Thoracic aorta (tissue), 2 donors: ENCODE measurements at regions not wholly inside any gene's neighbourhood (a gene's known extent, or its start where the extent isn't known, plus 50 kb on each side); places are given as distances from the start of the nearest gene placed in this dataset.

ENCODE experiments used
- ATAC-seq: fragments of 150-250 bp; one replicate; pipeline ENCODE4 v1.8.0; 2017; ENCODE audit warnings: low read depth; ENCODE audit not compliant: insufficient number of reproducible peaks, low FRiP score
- DNase-seq: peaks from one replicate; pipeline ENCODE4 v3.0.0-alpha.2; 2020; ENCODE audit warnings: low spot score
- H3K27ac ChIP-seq, 2 donors: fragments of 200-600 bp; sonication (generic); 1 replicate in 1 of 2; 2 replicates in 1 of 2; pipeline ENCODE4 v1.5.1; 2016; ENCODE audit warnings: mild to moderate bottlenecking in 2 of 2, moderate library complexity in 2 of 2
- H3K27me3 ChIP-seq: fragments of 200-600 bp; sonication (generic); replicated peaks from 2 replicates; pipeline ENCODE4 v1.6.0; 2016; ENCODE audit warnings: mild to moderate bottlenecking; ENCODE audit not compliant: insufficient read depth
- H3K36me3 ChIP-seq: fragments of 200-600 bp; sonication (generic); one replicate; pipeline ENCODE4 v1.5.1; 2016
- H3K4me1 ChIP-seq, 2 donors: fragments of 200-600 bp; sonication (generic); 1 replicate in 1 of 2; 2 replicates in 1 of 2; pipeline versions ENCODE4 v1.5.1 to v1.6.0; 2016; ENCODE audit warnings: low read depth in 2 of 2, mild to moderate bottlenecking in 1 of 2; ENCODE audit not compliant: control insufficient read depth in 1 of 2
- H3K4me3 ChIP-seq: fragments of 200-600 bp; sonication (generic); 2 replicates; pipeline ENCODE4 v1.5.1; 2016; ENCODE audit warnings: mild to moderate bottlenecking
- H3K9me3 ChIP-seq: fragments of 200-600 bp; sonication (generic); 2 replicates; pipeline ENCODE4 v1.5.1; 2016
- TF ChIP-seq, protein P1 (sequence below): fragments of 200-600 bp; sonication (generic); IDR thresholded peaks from one replicate; pipeline ENCODE4 v1.5.1; 2019; ENCODE audit warnings: antibody characterized with exemption

- Histone ChIP-seq H3K4me3 (no peak overlapping the region), H3K27ac (peak overlapping the region; percentile 63 to 81), H3K27me3 (no peaks in the 10 kb centered on the region), H3K4me1 (peaks cover 15 to 43% of the 10 kb centered on the region in 2 donors), H3K36me3 (no peaks in the 10 kb centered on the region), H3K9me3 (no peaks in the 10 kb centered on the region)
- no peak for DNase-seq
- TF ChIP-seq, protein P1, sequence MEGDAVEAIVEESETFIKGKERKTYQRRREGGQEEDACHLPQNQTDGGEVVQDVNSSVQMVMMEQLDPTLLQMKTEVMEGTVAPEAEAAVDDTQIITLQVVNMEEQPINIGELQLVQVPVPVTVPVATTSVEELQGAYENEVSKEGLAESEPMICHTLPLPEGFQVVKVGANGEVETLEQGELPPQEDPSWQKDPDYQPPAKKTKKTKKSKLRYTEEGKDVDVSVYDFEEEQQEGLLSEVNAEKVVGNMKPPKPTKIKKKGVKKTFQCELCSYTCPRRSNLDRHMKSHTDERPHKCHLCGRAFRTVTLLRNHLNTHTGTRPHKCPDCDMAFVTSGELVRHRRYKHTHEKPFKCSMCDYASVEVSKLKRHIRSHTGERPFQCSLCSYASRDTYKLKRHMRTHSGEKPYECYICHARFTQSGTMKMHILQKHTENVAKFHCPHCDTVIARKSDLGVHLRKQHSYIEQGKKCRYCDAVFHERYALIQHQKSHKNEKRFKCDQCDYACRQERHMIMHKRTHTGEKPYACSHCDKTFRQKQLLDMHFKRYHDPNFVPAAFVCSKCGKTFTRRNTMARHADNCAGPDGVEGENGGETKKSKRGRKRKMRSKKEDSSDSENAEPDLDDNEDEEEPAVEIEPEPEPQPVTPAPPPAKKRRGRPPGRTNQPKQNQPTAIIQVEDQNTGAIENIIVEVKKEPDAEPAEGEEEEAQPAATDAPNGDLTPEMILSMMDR: no peak
- no peak for ATAC-seq
These were observed 61.3 kb upstream of the HAAO start for GRCh38 chr2:42853549-42854206.

DNA sequence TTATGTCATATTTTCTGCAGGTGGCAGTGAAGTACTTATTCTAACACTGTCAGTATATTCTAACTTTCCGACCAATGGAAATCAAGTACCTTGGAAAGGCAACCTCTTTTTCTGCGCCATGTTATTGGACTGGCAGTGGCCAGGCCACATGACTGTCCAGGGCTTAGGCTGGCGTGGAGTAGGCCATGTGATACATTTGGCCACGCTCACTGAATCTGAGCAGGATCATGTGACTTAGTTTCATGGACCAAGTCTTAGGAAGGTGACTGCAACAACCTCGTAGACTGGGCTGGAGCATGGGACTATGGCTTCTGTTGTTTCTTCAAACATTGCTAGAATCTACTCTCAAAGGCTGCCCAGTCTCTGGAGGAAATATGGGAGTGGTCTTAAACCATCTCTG lies 60.4 kb upstream of the HAAO start:
- TF ChIP-seq, protein P1: no peak
- DNase-seq (no peak), ATAC-seq (no peak)
- peaks cover 24 to 50% of the 10 kb centered on the region in 2 donors for H3K4me1 ChIP-seq
- H3K4me3 ChIP-seq: no peak overlapping the region
- H3K27me3 ChIP-seq: no peaks in the 10 kb centered on the region
- H3K27ac ChIP-seq: no peak overlapping the region
- no peaks in the 10 kb centered on the region for H3K36me3 ChIP-seq
- H3K9me3 ChIP-seq: no peaks in the 10 kb centered on the region

GRCh38 chr2:42851740-42852250 lies 59.4 kb upstream of the HAAO start:
- no peak for ATAC-seq
- Histone ChIP-seq H3K9me3 (no peaks in the 10 kb centered on the region), H3K4me1 (peaks cover 25 to 60% of the 10 kb centered on the region in 2 donors), H3K27me3 (no peaks in the 10 kb centered on the region), H3K36me3 (no peaks in the 10 kb centered on the region), H3K4me3 (no peak overlapping the region), H3K27ac (peak overlapping the region in 1 of 2 donors; percentile 19)
- TF ChIP-seq, protein P1: no peak
- no peak for DNase-seq

DNA sequence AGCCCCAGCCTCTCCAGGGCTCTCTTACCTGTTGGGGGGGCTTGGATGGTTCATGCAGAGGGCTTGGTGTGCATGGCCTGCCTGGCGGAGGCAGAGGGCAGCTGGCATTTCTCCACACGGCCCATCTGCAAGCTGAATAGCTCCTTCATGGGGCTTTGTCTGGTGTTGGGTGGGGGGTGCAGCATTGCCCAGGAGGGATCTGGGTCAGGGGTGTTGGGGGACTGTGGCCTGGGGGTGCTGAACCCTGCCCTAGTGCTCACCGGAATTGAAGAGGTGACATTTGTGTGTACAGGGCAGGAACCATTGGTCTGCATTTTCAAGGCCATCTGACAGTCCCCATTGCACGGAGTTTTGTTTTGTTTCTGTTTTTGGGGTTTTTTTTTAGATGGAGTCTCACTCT lies 58.8 kb upstream of the HAAO start:
- Histone ChIP-seq H3K27ac (no peak overlapping the region), H3K4me1 (peaks cover 25 to 66% of the 10 kb centered on the region in 2 donors), H3K4me3 (no peak overlapping the region), H3K9me3 (no peaks in the 10 kb centered on the region), H3K27me3 (no peaks in the 10 kb centered on the region), H3K36me3 (no peaks in the 10 kb centered on the region)
- ATAC-seq (no peak), DNase-seq (no peak)
- TF ChIP-seq, protein P1: no peak

- H3K4me3 ChIP-seq: no peak overlapping the region
- no peaks in the 10 kb centered on the region for H3K27me3 ChIP-seq
- no peaks in the 10 kb centered on the region for H3K9me3 ChIP-seq
- H3K4me1 ChIP-seq: peaks cover 25 to 76% of the 10 kb centered on the region in 2 donors
- H3K36me3 ChIP-seq: no peaks in the 10 kb centered on the region
- TF ChIP-seq, protein P1: no peak
- ATAC-seq (no peak), DNase-seq (no peak)
- H3K27ac ChIP-seq: no peak overlapping the region
These were observed 57.8 kb upstream of the HAAO start for GRCh38 chr2:42850016-42850805.
